ENCODE measurements at regions not wholly inside any gene's neighbourhood (a gene's known extent, or its start where the extent isn't known, plus 50 kb on each side); places are given as distances from the start of the nearest gene placed in this dataset.

DNA sequence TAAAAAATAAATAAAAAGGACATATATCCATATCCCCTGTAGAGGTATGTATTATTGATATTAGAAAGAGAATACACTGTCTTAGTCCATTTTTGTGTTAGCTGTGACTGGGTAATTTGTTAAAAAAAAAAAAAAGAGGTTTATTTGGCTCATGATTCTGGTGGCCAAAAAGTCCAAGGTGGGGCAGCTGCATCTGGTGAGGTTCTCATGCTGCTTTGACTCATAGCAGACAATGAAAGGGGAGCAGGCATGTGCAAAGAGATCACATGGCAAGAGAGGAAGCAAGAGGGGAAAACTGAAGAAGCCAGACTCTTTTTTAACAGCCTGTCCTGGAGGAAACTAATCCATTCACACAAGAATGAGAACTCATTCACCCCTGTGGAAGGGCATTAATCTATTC, 101.6 kb upstream of the MAP4K3 start:
- DNase-seq = no peak

DNA sequence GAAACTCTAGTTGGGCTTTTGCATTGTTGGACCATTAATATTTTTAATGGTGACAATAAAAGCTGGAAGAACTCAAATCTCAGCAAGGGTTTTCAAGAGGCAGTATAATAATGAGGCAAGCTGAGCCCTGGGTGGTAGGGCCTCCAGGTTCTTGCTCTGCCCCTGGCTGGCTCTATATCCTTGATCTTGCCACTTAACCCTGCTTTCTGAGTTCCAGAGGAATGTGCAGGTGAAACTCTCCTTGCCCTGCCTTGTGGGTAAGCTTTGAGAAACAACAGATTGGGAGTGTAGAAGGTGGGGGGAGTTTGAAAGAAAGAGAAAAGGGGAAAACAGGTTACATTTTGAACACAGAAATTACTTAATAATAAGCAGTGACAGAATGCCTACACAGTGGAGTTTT, 103.3 kb upstream of the MAP4K3 start:
- DNase-seq = no peak

DNA sequence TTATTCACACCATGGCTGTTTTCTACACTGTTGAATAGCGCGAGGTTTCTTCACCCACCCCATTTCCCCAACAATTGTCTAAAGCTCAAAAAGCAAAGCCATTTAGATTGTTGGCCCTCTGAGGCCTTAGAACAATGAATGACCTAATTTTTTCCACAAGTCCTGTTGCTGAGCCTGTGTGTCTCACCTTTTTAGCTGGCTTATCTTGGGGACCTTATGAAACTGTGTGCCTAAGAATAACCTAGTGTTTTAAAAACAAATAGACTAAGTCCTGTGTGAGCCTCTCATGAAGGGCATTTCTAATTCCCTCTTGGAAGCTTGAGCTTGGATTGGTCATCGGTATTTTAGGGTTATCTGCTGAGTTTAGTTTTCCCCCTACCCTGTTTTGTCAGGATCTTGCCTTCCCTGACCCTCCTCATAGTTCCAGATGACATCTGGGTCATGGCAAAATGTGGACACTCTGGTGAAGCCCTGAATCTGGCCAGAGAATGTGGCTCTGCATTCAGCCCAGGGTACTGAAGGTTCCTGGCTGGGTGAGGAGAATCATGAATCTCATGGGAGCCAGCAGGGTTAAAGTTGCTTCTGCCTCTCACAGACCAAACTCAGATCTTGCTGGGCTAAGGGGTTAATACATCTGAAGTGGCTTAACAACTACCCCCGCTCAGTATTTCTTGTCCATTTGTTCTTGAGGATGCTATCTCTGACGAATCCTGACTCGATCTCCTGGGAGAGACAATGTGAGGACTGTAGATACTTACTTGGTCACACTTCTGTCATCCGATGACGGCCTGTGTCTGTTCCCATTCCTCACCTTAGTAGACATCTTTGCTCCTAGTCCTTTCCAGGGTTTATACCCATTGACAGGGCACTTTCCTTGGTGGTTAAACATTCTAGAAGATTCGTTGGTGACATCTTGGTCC, 104.2 kb upstream of the MAP4K3 start:
- DNase-seq = no peak

DNA sequence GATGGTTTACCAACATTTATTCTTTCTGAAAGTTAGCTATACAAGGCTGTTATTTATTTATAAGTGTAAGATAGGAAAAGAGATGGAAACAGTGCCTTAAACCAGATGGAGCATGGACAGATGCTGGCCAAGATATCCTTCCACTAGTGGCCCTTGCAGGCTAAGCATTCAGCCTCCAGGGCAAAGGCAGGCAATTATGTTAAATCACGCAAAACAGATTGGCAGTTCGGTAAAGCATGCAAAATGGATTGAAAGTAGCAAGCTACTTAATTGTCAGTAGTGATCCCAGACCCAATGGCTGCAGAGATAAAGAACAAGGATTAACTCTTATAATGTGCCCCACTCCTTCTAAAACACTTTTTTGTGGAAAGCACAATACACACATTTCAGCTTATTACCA, 105.4 kb upstream of the MAP4K3 start:
- no peak for DNase-seq

DNA sequence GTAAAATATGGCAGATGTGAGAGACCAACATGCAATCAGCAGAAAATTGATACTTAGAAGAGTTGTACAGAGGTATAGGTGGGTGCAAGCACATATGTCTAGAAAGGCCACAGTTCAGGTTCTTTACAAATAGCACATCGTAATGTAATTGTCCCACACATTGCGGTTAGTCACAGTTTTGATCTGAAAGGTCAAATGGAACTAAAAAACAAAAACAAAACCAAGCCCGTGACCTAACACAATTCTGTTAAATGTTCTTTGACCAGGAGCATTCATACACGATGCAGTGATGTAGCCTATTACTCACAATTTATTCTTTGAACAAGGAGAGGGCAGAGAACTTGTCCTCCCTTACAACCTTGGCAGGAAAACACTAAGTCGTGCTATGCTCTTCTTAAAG, 108.9 kb upstream of the MAP4K3 start:
- no peak for DNase-seq

DNA sequence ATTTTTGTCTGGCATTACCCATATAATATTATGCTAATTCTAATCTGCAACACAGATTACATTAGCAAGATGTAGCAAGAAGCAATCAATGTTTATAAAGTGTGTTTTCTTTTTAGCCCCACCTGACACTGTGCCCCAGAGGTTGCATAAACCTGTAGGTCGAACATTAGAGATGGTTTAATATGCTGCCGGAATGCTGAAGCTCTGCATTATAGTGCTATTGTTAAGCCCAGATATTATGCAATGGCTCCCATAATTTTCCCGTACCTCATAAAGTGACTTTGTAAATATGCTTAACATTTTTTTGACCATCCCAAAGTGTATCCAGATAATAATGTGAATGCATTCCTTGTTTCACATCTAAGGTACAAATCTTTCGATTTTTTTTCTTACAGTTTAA, 109.3 kb upstream of the MAP4K3 start:
- DNase-seq = no peak

DNA sequence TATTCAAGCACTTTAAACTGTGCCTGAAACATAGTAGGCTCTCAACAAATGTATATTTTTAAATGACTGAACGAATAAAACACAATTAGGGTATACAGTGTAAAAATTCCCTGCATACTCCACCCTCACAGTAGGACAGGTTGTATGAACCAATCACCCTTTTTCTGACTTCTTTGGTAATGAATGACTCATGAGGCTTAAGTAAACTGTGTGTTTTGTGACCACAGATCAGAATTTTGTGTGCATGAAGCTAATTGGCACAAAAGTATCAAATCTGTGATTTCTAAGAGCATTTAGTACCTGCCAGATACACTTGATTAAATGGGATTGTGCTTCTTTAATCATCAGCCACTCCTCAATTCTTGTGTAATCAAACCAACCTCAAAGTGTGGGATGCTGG, 109.9 kb upstream of the MAP4K3 start:
- no peak for DNase-seq

DNA sequence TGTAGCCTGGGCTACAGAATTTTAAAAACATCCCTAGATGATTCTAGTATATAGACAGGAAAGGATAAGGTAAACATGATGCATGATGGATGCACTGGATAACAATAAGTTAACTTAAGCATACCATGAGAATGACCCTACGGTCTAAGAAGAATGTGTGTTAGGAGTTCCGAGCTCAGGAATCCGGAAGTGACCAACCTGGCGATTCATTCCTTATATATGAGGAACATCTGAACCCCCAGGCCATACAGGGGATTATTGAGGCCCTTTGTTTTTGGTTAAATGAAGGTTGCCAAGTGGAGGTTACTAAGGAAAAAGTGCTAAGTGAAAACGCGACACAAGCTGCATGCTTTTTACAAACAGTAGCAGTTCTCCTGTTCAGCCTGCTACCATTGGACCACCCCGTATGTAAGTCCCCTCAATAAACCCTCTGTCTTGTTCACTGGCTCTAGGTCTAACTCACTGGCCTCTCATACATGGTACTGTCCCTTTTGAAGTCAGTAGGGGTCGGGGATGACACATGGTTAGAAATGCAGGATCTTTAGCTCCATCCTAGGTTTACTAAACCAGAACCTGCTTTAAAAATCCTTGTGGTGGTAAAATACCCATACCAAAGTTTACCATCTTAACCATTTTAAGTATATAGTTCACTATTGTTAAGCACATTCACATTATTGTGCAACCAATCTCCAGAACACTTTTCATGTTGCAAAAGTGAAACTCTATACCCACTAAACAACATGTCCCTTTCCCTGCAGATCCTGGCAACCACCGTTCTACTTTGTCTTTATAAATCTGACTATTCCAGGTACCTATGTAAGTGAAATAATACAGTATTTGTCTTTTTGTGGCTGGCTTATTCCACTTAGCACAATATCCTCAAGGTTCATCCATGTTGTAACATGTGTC, 111.0 kb upstream of the MAP4K3 start:
- DNase-seq = no peak

DNA sequence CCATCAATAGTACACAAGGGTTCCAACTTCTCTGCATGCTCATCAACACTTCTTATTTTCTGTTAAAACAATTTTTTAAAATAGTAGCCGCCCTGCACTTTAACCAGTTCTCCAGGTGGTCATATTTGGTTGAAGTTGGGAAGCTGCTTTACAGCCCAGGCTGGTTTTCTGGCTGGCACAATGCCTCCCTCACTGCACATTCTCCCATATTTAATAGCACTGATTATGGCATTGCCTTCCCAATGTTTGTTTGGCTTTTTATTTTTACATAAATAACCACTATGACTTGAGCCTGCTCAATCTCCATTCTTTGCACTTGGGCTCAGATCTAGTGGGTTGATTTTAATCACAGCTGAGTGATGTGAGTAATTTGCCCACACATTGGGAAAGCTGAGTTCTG, 111.9 kb upstream of the MAP4K3 start:
- no peak for DNase-seq

DNA sequence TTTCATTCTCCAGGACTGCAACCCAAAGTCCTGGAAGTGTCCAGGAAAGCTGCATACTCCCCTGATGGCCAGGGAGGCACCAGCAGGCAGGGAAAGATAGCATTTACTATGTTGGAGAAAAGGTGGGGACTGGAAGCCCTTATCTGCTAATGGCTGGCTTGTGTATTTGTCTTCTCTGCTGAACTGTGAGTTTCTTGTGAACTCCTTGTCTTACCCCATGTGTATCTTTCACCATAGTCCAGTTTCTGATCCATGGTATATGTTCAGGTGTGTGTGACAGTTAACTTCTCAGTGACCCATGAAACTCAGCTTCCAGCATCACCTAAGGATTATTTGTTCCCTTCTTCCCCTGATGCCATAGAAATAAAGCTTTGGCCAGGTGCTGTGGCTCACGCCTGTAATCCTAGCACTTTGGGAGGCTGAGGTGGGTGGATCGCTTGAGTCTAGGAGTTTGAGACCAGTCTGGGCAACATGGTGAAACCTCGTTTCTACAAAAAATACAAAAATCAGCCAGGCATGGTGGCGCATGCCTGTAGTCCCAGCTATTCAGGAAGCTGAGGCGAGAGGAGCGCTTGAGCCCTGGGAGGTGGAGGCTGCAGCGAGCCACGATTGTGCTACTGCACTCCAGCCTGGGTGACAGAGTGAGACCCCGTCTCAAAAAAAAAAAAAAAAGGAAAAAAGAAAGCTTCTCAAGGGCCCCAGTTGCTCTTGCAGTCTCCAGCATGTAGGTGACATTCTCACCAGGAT, 112.8 kb upstream of the MAP4K3 start:
- DNase-seq = no peak

DNA sequence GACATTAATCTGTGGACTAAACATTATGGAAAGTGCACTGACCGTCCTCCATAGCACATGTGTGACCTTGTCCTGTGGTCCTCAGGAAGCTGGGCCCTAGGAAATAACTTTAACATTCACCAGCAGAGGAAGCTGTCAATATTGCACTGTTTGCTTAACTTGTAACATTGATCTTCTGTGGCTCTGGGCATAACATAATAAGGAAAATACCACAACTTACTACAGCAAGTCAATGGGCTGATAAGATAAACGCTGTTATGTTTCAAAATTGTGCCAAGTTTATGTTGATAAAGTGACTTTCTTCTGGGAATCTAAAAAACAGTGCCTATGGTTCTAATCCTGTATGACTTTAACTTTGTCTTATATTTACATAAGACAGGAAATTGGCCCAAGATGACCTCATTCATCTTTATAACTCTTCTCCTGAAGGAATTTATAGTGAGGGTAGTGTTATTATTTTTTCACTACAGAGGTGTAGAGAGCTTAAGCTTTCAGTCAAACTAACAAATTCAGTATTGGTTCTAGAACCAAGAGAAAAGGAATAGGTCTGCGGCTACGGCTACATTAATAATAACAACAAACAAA, 113.7 kb upstream of the MAP4K3 start:
- no peak for DNase-seq

DNA sequence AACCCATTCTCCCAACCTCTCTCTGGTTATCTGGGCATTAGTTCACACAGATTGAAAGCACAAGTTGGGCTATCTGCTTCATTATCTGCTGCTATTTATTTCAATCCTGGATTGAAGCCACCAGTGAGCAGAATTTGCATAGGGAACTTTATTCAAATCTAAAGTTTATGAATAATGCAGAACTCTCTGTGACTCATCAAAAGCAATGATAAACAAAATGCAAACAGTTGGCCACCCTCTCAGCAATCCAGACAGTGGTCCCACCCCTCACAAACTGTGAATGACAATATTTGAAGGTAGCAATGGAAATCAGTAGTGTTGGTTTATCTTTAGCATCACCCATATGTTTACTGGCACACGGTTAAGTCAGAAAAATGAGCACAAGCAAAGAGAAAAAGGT, 106.8 kb upstream of the TMEM178A start:
- no peak for DNase-seq

DNA sequence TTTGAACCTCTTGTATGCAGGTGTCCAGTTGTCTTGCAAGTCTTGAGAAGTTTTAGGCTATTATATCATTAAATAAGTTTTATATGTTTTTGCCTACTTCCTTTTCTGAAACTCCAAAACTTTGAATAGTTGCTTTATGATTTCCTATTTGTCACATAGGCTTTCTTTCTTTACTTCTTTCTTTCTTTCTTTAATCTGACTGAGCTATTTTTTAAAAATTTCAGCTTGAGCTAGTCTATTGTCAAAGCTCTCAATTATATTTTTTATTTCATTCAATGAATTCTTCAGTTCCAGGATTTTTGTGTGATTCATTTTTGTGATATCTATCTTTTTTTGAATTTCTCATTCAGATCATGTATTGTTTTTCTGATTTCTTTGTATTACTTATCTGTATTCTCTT, 102.1 kb upstream of the TMEM178A start:
- no peak for DNase-seq

DNA sequence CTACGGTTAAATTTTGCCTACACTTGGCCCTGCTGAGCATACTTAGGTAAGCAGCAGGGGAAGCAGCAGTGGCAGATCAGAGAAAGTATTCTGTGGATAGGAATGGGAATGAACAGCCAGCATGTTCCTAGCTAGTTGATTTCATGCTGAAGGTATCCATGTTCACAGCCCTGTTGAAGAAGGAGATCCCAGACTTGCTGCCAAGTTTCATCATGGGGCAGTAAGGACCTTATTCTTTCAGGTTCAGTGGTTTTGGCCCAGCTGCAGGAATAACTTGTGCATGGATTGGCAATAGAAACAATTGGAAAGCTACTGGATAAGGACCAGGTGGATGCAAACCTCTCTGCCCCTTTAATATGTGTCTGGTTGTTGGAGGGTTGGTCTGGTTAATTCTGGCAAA, 98.2 kb upstream of the TMEM178A start:
- DNase-seq = no peak

DNA sequence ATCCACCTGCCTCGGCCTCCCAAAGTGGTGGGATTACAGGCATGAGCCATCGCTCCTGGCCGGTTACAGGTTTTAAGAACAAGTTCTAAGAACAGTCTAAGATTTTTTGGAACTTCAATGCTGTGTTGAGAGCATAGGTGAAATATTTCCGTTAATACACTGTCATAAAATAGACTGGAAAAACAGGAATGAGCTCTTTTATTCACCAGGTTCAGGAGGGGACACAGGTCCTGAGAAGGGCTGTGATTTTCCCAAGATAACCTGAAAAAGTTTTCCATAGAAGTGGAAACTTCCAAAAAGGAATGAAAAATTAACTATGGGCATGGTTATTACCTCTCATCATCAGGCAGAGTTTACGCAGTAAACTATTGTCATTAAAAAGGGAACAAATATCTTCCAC, 97.6 kb upstream of the TMEM178A start:
- no peak for DNase-seq

DNA sequence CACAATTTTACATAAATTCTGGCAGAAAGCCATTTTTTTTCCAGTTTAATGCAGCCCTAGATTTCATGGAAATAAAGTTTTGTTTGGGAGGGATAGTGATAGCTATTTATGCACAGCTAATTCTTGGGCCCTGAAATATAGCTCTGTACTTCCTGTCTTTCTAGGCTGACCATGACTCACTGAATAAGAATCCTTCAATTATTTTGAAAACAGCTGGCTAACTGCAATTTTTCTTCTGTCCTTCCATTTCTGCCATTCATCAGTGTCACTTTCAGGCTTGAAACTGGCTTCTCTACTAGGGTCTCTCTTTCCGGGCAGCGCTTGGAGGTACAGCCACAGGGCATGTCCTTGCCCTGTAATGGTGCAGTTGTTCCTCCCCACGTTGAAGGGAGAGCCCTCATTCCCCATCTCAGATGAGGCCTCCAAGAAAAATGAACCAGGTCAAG, 97.1 kb upstream of the TMEM178A start:
- DNase-seq = no peak

DNA sequence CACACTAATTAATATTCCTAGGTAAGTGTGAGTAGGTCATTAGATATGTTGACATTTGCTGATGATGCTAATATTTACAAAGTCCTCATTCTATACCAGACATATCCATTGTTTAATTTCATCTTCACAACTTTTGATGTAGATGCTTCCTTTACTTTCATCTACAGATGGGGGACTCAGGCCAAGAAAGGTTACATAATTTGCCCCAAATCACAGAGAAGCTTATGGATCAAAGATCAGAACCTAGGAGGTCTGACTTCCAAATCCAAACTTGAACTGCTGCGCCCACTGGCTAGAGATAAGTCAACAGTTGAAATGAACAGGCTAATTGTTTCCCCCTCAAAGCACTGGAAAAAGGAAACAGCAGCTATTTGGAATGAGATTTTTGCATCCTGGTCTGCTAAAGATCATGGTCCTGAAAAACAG, 95.6 kb upstream of the TMEM178A start:
- no peak for DNase-seq

DNA sequence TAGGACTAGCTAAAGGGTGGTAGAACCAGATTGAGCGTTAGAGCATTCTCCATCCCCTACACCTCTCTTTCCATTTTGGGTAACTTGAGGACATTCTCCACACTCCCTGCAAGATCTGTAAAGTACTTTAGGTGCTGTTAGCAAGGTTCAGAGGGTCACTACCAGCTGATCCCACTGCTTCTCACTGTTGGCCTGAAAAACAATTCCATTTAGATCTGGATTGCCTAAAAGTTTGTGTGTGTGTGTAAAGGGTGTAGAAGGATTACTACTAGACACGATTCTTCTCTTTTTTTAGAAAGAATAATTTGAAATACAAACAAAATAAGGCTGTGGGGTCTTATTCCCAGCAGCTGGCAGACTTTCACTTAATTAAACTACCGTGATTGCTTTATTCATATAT, 95.1 kb upstream of the TMEM178A start:
- DNase-seq = no peak

DNA sequence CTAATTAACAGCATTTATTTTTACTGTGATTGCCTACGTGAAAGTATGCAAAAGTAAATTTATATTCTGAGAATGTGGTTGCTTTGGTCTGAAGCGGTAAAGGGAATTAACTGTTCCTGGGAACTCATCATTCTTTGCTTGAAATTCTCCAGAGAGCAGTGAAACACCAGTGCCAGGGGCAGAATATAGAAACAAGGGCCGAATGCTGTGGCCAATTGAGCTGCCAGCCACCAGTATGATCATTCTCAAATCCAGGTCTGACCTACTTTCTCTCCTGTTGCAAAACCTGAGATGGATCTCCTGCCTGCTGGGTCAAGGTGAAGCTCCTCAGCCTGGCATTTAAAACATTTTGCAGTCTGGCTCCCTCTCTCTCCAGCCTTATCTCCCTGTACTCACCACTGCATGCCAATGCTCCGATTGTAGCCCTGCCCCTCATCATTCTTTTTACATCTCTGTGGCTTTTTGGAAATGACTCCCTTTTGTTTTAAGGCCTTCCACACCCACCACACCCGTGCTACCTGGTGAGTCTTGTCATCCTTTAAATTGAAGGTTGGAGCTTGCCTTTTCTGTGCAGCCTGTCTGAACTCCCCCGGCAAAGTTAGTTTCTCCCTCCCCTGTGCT, 94.5 kb upstream of the TMEM178A start:
- DNase-seq = no peak

DNA sequence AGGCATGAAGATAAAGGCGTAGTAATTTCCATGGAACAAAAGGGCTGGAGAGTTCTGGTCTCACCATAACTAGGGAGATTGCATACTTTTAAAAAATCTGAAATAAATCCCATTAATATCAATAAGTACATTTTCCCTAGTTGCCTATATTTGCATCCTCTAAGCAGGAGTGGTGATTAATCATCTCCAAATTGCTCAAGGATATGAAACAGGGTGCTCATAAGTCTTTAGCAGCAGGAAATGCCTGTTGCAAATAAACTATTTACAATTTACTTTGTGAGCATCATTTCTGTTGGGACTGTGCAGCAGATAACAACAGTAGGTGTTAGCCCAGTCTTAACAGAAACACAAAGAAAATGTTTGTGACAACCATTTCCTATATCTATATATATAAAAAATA, 92.4 kb upstream of the TMEM178A start:
- no peak for DNase-seq

DNA sequence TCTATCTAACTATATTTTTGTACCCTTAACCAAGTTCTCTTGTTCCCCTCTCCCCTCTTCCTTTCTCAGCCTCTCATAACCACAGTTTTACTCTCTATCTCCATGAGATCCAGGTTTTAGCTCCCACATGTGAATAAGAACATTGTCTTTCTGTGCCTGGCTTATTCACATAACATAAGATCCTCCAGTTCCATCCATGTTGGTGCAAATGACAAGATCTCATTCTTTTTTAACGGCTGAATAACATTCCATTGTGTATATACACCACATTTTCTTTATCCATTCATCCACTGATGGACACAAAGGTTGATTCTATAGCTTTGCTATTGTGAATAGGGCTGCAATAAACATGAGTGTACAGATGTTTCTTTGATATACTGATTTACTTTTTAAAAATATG, 83.9 kb upstream of the TMEM178A start:
- DNase-seq = no peak

DNA sequence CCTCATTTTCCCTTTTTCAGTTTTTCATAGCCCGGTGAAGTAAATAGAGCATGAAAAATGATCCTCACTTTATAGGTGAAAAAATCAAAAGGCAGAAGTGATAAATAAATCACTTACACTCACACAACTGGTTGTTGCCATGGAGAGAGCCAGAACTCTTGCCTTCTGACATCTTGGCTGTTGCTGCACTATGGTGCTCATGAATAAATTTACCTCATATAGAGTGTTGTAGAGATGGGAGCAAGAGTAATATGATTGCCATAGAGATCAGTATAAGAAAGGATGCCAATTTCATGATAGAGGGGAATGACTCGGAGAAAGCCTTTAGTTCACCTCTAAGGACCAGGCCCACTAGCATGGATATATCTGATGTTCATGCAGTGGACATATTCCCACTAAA, 82.5 kb upstream of the TMEM178A start:
- no peak for DNase-seq

All from CD4-positive, alpha-beta T cell treated with Interleukin-12 subunit alpha and Interleukin-12 subunit beta, for 1 hour (primary cell).